Ovary (tissue), 3 donors: ENCODE measurements at regions not wholly inside any gene's neighbourhood (a gene's known extent, or its start where the extent isn't known, plus 50 kb on each side); places are given as distances from the start of the nearest gene placed in this dataset.

ENCODE experiments used
- EP300 ChIP-seq: sonication (generic); formaldehyde crosslinking; IDR thresholded peaks from one replicate; pipeline ENCODE4 v1.6.1; 2017; ENCODE audit warnings: antibody characterized with exemption
- TF ChIP-seq, protein P1 (sequence below), 3 donors: fragments of 450-650 bp in 2 of 3; fragments of 200-600 bp in 1 of 3; IDR thresholded peaks; one replicate each; pipeline versions ENCODE4 v1.5.1 to v1.8.0; 2016 to 2022; ENCODE audit warnings: antibody characterized with exemption in 3 of 3, mild to moderate bottlenecking in 1 of 3
- donor health status: DM: no; HTN: no; CAD: no.

DNA sequence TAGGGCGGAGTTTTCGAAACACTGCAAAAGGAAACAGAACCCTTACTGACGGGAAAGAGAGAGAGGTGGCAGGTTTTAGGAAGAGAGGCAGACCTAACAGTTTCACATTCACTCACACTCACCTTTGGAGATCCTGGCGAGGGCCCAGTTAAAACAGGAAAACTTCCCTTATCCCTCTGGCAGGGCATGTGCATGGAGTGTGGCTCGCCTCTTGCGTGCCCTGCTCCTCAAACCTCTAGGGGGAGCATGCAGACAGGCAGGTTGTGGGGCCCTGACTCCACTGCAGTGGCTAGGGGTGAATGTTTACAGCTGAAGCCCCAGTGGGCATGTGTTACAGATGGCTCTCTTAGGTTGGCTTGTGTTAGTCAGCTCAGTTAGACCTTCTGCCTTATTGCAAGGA, 451.5 kb downstream of the UBE2NL start:
- TF ChIP-seq, protein P1, sequence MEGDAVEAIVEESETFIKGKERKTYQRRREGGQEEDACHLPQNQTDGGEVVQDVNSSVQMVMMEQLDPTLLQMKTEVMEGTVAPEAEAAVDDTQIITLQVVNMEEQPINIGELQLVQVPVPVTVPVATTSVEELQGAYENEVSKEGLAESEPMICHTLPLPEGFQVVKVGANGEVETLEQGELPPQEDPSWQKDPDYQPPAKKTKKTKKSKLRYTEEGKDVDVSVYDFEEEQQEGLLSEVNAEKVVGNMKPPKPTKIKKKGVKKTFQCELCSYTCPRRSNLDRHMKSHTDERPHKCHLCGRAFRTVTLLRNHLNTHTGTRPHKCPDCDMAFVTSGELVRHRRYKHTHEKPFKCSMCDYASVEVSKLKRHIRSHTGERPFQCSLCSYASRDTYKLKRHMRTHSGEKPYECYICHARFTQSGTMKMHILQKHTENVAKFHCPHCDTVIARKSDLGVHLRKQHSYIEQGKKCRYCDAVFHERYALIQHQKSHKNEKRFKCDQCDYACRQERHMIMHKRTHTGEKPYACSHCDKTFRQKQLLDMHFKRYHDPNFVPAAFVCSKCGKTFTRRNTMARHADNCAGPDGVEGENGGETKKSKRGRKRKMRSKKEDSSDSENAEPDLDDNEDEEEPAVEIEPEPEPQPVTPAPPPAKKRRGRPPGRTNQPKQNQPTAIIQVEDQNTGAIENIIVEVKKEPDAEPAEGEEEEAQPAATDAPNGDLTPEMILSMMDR (IDR thresholded peaks at IDR 0.05), result no peak
- no peak for TF ChIP-seq EP300
